Vagina (tissue), 2 donors: ENCODE measurements at regions not wholly inside any gene's neighbourhood (a gene's known extent, or its start where the extent isn't known, plus 50 kb on each side); places are given as distances from the start of the nearest gene placed in this dataset.

ENCODE experiments used
- DNase-seq, 2 donors: peaks; one replicate each; pipeline ENCODE4 v3.0.0-alpha.2; 2017; ENCODE audit errors: extremely low spot score in 2 of 2
- H3K27ac ChIP-seq: fragments of 200-600 bp; sonication (generic); one replicate; pipeline ENCODE4 v1.5.1; 2019
- H3K27me3 ChIP-seq: fragments of 200-600 bp; sonication (generic); one replicate; pipeline ENCODE4 v1.5.1; 2019
- H3K36me3 ChIP-seq, 2 donors: fragments of 200-600 bp; sonication (generic); one replicate each; pipeline ENCODE4 v1.5.1; 2017 to 2019
- H3K4me1 ChIP-seq: fragments of 200-600 bp; sonication (generic); one replicate; pipeline ENCODE4 v1.5.1; 2019
- H3K4me3 ChIP-seq, 2 donors: fragments of 200-600 bp; sonication (generic); 1 replicate in 1 of 2; 2 replicates in 1 of 2; pipeline ENCODE4 v1.5.1; 2016 to 2019
- H3K9me3 ChIP-seq: fragments of 200-600 bp; sonication (generic); one replicate; pipeline ENCODE4 v1.5.1; 2019
- POLR2A ChIP-seq, 2 donors: fragments of 450-650 bp; IDR thresholded peaks; one replicate each; pipeline ENCODE4 v1.6.1; 2017; ENCODE audit warnings: antibody characterized with exemption in 2 of 2, mild to moderate bottlenecking in 2 of 2, moderate library complexity in 2 of 2
- POLR2AphosphoS5 ChIP-seq, 2 donors: sonication (generic); formaldehyde crosslinking; IDR thresholded peaks; one replicate each; pipeline ENCODE4 v1.9.0; 2017; ENCODE audit warnings: antibody characterized with exemption in 2 of 2, mild to moderate bottlenecking in 2 of 2, low read depth in 1 of 2; ENCODE audit not compliant: insufficient read depth in 1 of 2
- intact Hi-C: fragments of 100-400 bp; cut with DNase I; formaldehyde crosslinking; loops from one replicate; pipeline ENCODE4 v1.15.1; 2023
- TF ChIP-seq, protein P1 (sequence below), 3 experiments: fragments of 450-650 bp in 2 of 3; fragments of 200-600 bp in 1 of 3; sonication (generic) in 1 of 3; IDR thresholded peaks; one replicate each; pipeline ENCODE4 v1.5.1; 2017 to 2019; ENCODE audit warnings: antibody characterized with exemption in 3 of 3, mild to moderate bottlenecking in 2 of 3, moderate library complexity in 2 of 3

DNA sequence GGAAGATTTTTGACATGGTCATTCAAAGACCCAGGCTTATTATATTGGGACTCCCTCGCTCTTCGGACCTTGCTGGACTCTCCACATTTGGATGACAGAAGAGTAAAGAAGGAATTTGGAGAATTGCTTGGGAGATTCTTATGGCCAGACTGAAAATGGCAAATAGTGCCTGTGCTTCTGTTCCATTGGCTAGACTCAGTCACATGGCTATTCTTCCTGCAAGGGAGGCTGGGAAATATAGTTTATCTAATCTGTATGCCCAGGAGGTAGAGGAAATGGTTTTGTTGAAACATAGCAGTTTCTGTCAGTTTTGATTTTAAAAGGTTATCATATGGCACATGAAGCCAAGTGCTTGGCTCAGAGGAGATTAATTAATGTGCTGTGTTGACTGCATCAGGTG, 286.6 kb upstream of the JAG1 start:
- Histone ChIP-seq H3K27me3 (no peaks in the 10 kb centered on the region), H3K9me3 (no peaks in the 10 kb centered on the region), H3K4me1 (no peaks in the 10 kb centered on the region), H3K36me3 (no peaks in the 10 kb centered on the region), H3K4me3 (no peak overlapping the region), H3K27ac (no peak overlapping the region)
- DNase-seq = no peak
- intact Hi-C loops = no loop called here
- TF ChIP-seq POLR2A (IDR thresholded peaks at IDR 0.05) = no peak
- TF ChIP-seq, protein P1, sequence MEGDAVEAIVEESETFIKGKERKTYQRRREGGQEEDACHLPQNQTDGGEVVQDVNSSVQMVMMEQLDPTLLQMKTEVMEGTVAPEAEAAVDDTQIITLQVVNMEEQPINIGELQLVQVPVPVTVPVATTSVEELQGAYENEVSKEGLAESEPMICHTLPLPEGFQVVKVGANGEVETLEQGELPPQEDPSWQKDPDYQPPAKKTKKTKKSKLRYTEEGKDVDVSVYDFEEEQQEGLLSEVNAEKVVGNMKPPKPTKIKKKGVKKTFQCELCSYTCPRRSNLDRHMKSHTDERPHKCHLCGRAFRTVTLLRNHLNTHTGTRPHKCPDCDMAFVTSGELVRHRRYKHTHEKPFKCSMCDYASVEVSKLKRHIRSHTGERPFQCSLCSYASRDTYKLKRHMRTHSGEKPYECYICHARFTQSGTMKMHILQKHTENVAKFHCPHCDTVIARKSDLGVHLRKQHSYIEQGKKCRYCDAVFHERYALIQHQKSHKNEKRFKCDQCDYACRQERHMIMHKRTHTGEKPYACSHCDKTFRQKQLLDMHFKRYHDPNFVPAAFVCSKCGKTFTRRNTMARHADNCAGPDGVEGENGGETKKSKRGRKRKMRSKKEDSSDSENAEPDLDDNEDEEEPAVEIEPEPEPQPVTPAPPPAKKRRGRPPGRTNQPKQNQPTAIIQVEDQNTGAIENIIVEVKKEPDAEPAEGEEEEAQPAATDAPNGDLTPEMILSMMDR (IDR thresholded peaks at IDR 0.05) = no peak
- no peak for TF ChIP-seq POLR2AphosphoS5 (IDR thresholded peaks at IDR 0.05; ENCODE audit: insufficient read depth in 1 of 2, low read depth in 1 of 2)

DNA sequence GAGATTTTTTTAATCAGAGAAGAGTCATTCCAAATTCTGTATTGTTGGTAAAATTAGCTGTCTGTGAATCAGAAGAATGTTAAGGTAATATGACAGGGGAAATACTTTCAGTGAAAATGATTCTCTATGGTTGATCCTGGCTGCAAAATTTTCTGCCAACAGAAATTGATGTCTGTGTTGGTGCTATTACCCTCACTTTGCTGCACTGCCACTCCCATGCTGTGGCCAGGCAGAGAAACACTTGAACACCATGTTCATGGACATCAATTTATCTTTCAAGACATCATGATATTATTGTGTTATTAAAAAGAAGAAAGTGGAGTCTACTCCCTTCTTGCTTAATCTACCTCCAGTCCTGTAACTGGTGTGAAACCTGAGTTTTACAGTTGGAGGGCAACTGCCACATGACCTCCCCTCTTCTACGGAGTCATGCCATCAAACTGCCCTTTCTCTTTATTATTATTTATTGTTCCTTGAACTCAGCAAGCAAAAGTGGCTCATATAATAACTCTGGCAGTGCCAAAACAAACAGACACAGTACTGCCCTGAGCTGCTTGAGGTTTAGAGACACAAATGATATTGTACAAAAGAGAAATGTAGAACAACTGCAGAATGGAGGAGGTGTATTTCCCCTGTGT, 288.0 kb upstream of the JAG1 start:
- no peaks in the 10 kb centered on the region for H3K36me3 ChIP-seq
- TF ChIP-seq POLR2A (IDR thresholded peaks at IDR 0.05) = no peak
- no peak for TF ChIP-seq POLR2AphosphoS5 (IDR thresholded peaks at IDR 0.05; ENCODE audit: insufficient read depth in 1 of 2, low read depth in 1 of 2)
- TF ChIP-seq, protein P1 (IDR thresholded peaks at IDR 0.05) = no peak
- H3K9me3 ChIP-seq = no peaks in the 10 kb centered on the region
- intact Hi-C loops = no loop called here
- no peak overlapping the region for H3K4me3 ChIP-seq
- H3K27ac ChIP-seq = no peak overlapping the region
- H3K4me1 ChIP-seq = no peaks in the 10 kb centered on the region
- H3K27me3 ChIP-seq = no peaks in the 10 kb centered on the region
- no peak for DNase-seq

- no peaks in the 10 kb centered on the region for H3K4me1 ChIP-seq
- no peaks in the 10 kb centered on the region for H3K27me3 ChIP-seq
- TF ChIP-seq POLR2A (IDR thresholded peaks at IDR 0.05) (no peak), POLR2AphosphoS5 (IDR thresholded peaks at IDR 0.05; ENCODE audit: insufficient read depth in 1 of 2, low read depth in 1 of 2) (no peak)
- TF ChIP-seq, protein P1 (IDR thresholded peaks at IDR 0.05) = no peak
- no peak overlapping the region for H3K4me3 ChIP-seq
- DNase-seq = no peak
- intact Hi-C loops = no loop called here
- no peaks in the 10 kb centered on the region for H3K36me3 ChIP-seq
- no peak overlapping the region for H3K27ac ChIP-seq
- H3K9me3 ChIP-seq = no peaks in the 10 kb centered on the region
Observed at GRCh38 chr20:10962937-10963336, 289.1 kb upstream of the JAG1 start.

DNA sequence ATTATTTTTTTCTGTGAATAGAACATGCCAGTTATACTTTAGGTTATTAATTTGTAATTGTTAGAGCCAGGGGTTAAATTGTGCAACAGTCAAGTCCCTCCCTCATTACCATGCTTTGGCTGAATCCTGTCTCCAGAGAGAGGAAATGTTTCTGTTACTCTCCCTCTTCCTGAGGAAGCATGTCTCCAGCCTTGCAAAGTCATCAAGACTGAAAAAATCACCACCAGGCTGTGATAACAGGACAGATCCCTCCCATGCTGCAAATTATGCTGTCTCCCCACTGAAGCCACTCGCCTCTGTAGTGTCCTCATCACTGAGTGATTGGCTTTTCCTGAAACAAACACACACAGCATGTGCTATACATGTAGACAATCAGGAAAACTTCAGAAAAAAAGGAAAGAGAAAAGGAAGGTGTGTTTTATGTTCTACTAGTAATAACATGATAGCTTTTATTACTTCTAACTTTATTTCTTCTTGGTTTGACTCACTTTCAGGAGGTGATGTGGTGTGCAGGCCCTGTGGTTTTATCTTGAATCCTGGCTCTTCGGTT, 290.0 kb upstream of the JAG1 start:
- no peak overlapping the region for H3K4me3 ChIP-seq
- no peaks in the 10 kb centered on the region for H3K4me1 ChIP-seq
- no peaks in the 10 kb centered on the region for H3K27me3 ChIP-seq
- no peak overlapping the region for H3K27ac ChIP-seq
- H3K36me3 ChIP-seq = no peaks in the 10 kb centered on the region
- intact Hi-C loops = no loop called here
- TF ChIP-seq POLR2AphosphoS5 (IDR thresholded peaks at IDR 0.05; ENCODE audit: insufficient read depth in 1 of 2, low read depth in 1 of 2) (no peak), POLR2A (IDR thresholded peaks at IDR 0.05) (no peak)
- TF ChIP-seq, protein P1 (IDR thresholded peaks at IDR 0.05) = no peak
- H3K9me3 ChIP-seq = no peaks in the 10 kb centered on the region
- no peak for DNase-seq

DNA sequence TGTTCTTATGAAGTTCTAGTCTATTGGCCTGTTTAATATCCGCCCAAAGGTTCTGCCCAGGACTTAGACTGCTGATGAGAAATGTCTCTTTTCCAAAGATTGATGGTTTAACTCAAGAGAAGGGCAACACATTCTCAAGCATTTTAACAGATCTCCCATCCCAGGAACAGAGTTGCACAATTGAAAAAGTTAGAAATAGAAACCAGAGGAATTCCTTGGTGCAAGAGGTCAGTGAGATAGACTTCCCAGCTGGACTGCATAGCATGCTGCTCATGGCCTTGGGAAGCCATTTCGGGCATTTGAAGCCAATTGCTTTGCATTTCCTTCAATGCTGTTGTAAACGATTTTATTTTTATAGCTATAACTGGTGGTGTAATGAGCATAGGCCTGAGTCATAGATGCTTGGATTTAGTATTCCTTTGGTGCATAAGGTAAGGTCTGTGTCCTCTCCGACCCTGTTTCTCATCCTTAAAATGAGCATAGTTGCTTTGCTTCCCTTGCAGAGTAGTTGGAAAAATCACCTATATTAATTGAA, 292.2 kb upstream of the JAG1 start:
- Histone ChIP-seq H3K4me1 (no peaks in the 10 kb centered on the region), H3K36me3 (no peaks in the 10 kb centered on the region), H3K4me3 (no peak overlapping the region), H3K27ac (no peak overlapping the region), H3K9me3 (no peaks in the 10 kb centered on the region), H3K27me3 (no peaks in the 10 kb centered on the region)
- TF ChIP-seq POLR2A (IDR thresholded peaks at IDR 0.05) (no peak), POLR2AphosphoS5 (IDR thresholded peaks at IDR 0.05; ENCODE audit: insufficient read depth in 1 of 2, low read depth in 1 of 2) (no peak)
- TF ChIP-seq, protein P1 (IDR thresholded peaks at IDR 0.05) = no peak
- DNase-seq = no peak
- intact Hi-C loops = no loop called here
